IMR-90 (cell line): ENCODE measurements at regions not wholly inside any gene's neighbourhood (a gene's known extent, or its start where the extent isn't known, plus 50 kb on each side); places are given as distances from the start of the nearest gene placed in this dataset.

ENCODE experiments used
- ATAC-seq: fragments of 200-7000 bp; cut with Tn5 transposase; 2 replicates; pipeline ENCODE4 v1.9.1; 2020; ENCODE audit warnings: low read depth, mild to moderate bottlenecking, moderate library complexity
- BruUV-seq: library from RNA; stranded (reverse); fragments of 400-500 nt; replicated peaks from 2 replicates; lab custom pipeline; 2021; lab: Mats Ljungman, UMichigan
- CTCF ChIA-PET: fragments of 300-600 bp; formaldehyde crosslinking; extraction: SDS; loops from one replicate; lab custom pipeline; 2021; ENCODE audit warnings: antibody characterized with exemption; lab: Yijun Ruan, JAX
- POLR2A ChIA-PET: fragments of 300-600 bp; sonication (Branson Sonifier 250); formaldehyde crosslinking; loops from one replicate; lab custom pipeline; 2022; ENCODE audit warnings: antibody characterized with exemption; ENCODE audit not compliant: unreplicated experiment; lab: Charles Lee
- DNase-seq: peaks from one replicate; pipeline ENCODE4 v3.0.0; 2013
- H2AFZ ChIP-seq: replicated peaks from 2 replicates; pipeline ENCODE3; 2013; ENCODE audit warnings: low read length, mild to moderate bottlenecking; ENCODE audit not compliant: poor library complexity
- H2AK5ac ChIP-seq: 2 replicates; pipeline ENCODE4 v1.6.1; 2013; ENCODE audit warnings: low read depth, low read length, inconsistent platforms
- H2AK9ac ChIP-seq: replicated peaks from 2 replicates; pipeline ENCODE3; 2013; ENCODE audit warnings: mild to moderate bottlenecking, low read depth, low read length, moderate library complexity; ENCODE audit not compliant: poor library complexity
- H2BK120ac ChIP-seq: 2 replicates; pipeline ENCODE4 v1.6.1; 2013; ENCODE audit warnings: low read depth, low read length, inconsistent platforms
- H2BK15ac ChIP-seq: 3 replicates; pipeline ENCODE4 v1.6.1; 2013; ENCODE audit warnings: low read depth, low read length, inconsistent platforms
- H2BK20ac ChIP-seq: 2 replicates; pipeline ENCODE4 v1.6.1; 2013; ENCODE audit warnings: low read depth, mild to moderate bottlenecking, inconsistent platforms, low read length, moderate library complexity
- H2BK5ac ChIP-seq: 2 replicates; pipeline ENCODE4 v1.6.1; 2013; ENCODE audit warnings: mild to moderate bottlenecking, low read depth, low read length, inconsistent platforms; ENCODE audit not compliant: poor library complexity, severe bottlenecking
- H3K14ac ChIP-seq: replicated peaks from 2 replicates; pipeline ENCODE4 v1.6.1; 2013; ENCODE audit warnings: low read depth, low read length, inconsistent platforms
- H3K18ac ChIP-seq: 2 replicates; pipeline ENCODE4 v1.6.1; 2013; ENCODE audit warnings: low read depth, low read length, control low read depth
- H3K23ac ChIP-seq: 2 replicates; pipeline ENCODE4 v1.6.1; 2013; ENCODE audit warnings: low read depth, low read length, inconsistent platforms
- H3K27ac ChIP-seq: 2 replicates; pipeline ENCODE4 v1.5.1; 2013; ENCODE audit warnings: mild to moderate bottlenecking, control low read depth, low read length; ENCODE audit not compliant: insufficient read depth
- H3K27me3 ChIP-seq: 2 replicates; pipeline ENCODE4 v1.6.1; 2013; ENCODE audit warnings: low read length; ENCODE audit not compliant: control insufficient read depth, insufficient read depth
- H3K36me3 ChIP-seq: 2 replicates; pipeline ENCODE4 v1.6.1; 2013; ENCODE audit warnings: low read length, mixed read lengths; ENCODE audit not compliant: control insufficient read depth, insufficient read depth
- H3K4ac ChIP-seq: 2 replicates; pipeline ENCODE4 v1.6.1; 2013; ENCODE audit warnings: low read depth, low read length, inconsistent platforms
- H3K4me1 ChIP-seq: 2 replicates; pipeline ENCODE4 v1.6.1; 2013; ENCODE audit warnings: low read length, mixed read lengths; ENCODE audit not compliant: control insufficient read depth, insufficient read depth
- H3K4me2 ChIP-seq: 2 replicates; pipeline ENCODE4 v1.6.1; 2013; ENCODE audit warnings: low read depth, mild to moderate bottlenecking, control low read depth, low read length, moderate library complexity
- H3K4me3 ChIP-seq: 2 replicates; pipeline ENCODE4 v1.5.1; 2013; ENCODE audit warnings: low read depth, mild to moderate bottlenecking, control low read depth, low read length, moderate library complexity; ENCODE audit not compliant: insufficient read depth
- H3K56ac ChIP-seq: 2 replicates; pipeline ENCODE4 v1.6.1; 2013; ENCODE audit warnings: low read length, inconsistent platforms; ENCODE audit not compliant: insufficient read depth; ENCODE audit errors: extremely low read depth
- H3K79me1 ChIP-seq, 2 experiments: 2 replicates each; pipeline ENCODE4 v1.6.1; 2013; ENCODE audit warnings: low read length in 2 of 2, inconsistent platforms in 1 of 2, low read depth in 1 of 2
- H3K9ac ChIP-seq: 2 replicates; pipeline ENCODE4 v1.6.1; 2013; ENCODE audit warnings: low read depth, low read length, control low read depth
- H3K9me1 ChIP-seq: 2 replicates; pipeline ENCODE4 v1.6.1; 2013; ENCODE audit warnings: low read length, inconsistent platforms; ENCODE audit not compliant: insufficient read depth
- H3K9me3 ChIP-seq: 2 replicates; pipeline ENCODE4 v1.6.1; 2013; ENCODE audit warnings: low read length; ENCODE audit not compliant: control insufficient read depth, insufficient read depth
- H4K20me1 ChIP-seq: 2 replicates; pipeline ENCODE4 v1.6.1; 2013; ENCODE audit warnings: low read length, inconsistent platforms; ENCODE audit not compliant: insufficient read depth
- H4K5ac ChIP-seq: 2 replicates; pipeline ENCODE4 v1.6.1; 2013; ENCODE audit warnings: mild to moderate bottlenecking, low read depth, low read length, control low read depth
- H4K8ac ChIP-seq, 2 experiments: 2 replicates each; pipeline ENCODE4 v1.6.1; 2013; ENCODE audit warnings: low read depth in 2 of 2, low read length in 2 of 2, control low read depth in 1 of 2, inconsistent platforms in 1 of 2
- H4K91ac ChIP-seq: 2 replicates; pipeline ENCODE4 v1.6.1; 2013; ENCODE audit warnings: low read depth, low read length, inconsistent platforms; ENCODE audit not compliant: insufficient read depth
- BHLHE40 ChIP-seq: fragments of 150-350 bp; IDR thresholded peaks from 2 replicates; pipeline ENCODE4 v1.6.1; 2016; ENCODE audit warnings: mild to moderate bottlenecking, low read depth, low read length
- CHD1 ChIP-seq: IDR thresholded peaks from 2 replicates; pipeline ENCODE4 v1.6.1; 2012; ENCODE audit warnings: low read depth, low read length, improper control_type of control experiment
- ELK1 ChIP-seq: fragments of 150-350 bp; IDR thresholded peaks from 2 replicates; pipeline ENCODE4 v1.6.1; 2016; ENCODE audit warnings: low read depth, mild to moderate bottlenecking, low read length, moderate library complexity, borderline replicate concordance
- FOS ChIP-seq: fragments of 150-350 bp; IDR thresholded peaks from 2 replicates; pipeline ENCODE4 v1.6.1; 2016; ENCODE audit warnings: low read depth, low read length
- NFE2L2 ChIP-seq: fragments of 150-350 bp; IDR thresholded peaks from 2 replicates; pipeline ENCODE4 v1.6.1; 2016; ENCODE audit warnings: low read depth, mild to moderate bottlenecking, low read length
- POLR2A ChIP-seq: IDR thresholded peaks from 2 replicates; pipeline ENCODE4 v1.6.1; 2012; ENCODE audit warnings: mild to moderate bottlenecking, low read depth, low read length
- RCOR1 ChIP-seq: IDR thresholded peaks from 2 replicates; pipeline ENCODE4 v1.6.1; 2012; ENCODE audit warnings: mild to moderate bottlenecking, low read length, improper control_type of control experiment; ENCODE audit not compliant: insufficient replicate concordance
- WGBS, 2 experiments: methylation state at CpG; one replicate each; pipeline versions ENCODE4 v1.1.5 to v1.1.7; 2013; ENCODE audit warnings: missing lambda C conversion rate in 2 of 2; ENCODE audit not compliant: insufficient read length in 1 of 2; ENCODE audit errors: extremely low coverage in 2 of 2; 5-methylcytosine and 5-hydroxymethylcytosine counted together
- dilution Hi-C: fragments of 300-500 bp; cut with HindIII; formaldehyde crosslinking; loops from one replicate; pipeline ENCODE4 v1.14.3; 2018; ENCODE audit warnings: low sequenced_read_pairs; ENCODE audit not compliant: unreplicated experiment
- in situ Hi-C: fragments of 300-500 bp; cut with MboI; formaldehyde crosslinking; loops from 3 replicates; pipeline ENCODE4 v1.14.3; 2019; ENCODE audit warnings: low sequenced_read_pairs, inconsistent platforms, mixed read lengths
- intact Hi-C: fragments of 100-400 bp; cut with micrococcal nuclease; formaldehyde crosslinking; loops from 2 replicates; pipeline ENCODE4 v1.10.0; 2022
- TF ChIP-seq, protein P1 (sequence below): conservative IDR thresholded peaks from 2 replicates; pipeline ENCODE4 v1.5.1; 2012; ENCODE audit warnings: mild to moderate bottlenecking, low read depth, low read length, improper control_type of control experiment

DNA sequence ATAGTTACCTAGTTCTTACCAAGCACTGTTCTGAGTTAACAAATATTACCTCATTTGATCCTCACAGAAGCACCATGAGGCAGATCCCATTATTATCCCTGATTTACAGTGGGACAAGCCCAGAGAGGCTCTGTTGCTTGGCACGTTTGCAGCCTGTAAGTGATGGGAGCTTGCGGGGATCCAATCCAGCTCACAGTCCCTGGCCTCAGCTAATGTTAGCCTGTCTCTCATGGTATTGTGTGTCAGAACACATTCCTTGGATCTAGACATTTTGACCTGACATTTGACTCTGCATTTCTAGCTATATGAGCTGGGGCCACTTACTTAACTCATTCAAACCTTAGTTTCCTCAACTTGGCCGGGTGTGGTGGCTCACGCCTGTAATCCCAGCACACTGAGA is 246.9 kb upstream of the LRTM1 start:
- dilution Hi-C loops (no loop called here), intact Hi-C loops (no loop called here), in situ Hi-C loops (no loop called here)
- BruUV-seq: no TSS peak
- peaks cover 17% of the 10 kb centered on the region for H3K4me1 ChIP-seq
- H4K5ac ChIP-seq: peak overlapping the region; percentile 99
- peak overlapping the region; percentile 11 to 62; a peak in 3 of 4 replicates for H4K8ac ChIP-seq
- H2BK5ac ChIP-seq: peak overlapping the region; percentile 81
- H3K4me3 ChIP-seq: no peak overlapping the region
- peak overlapping the region; percentile 92 for H2AK5ac ChIP-seq
- TF ChIP-seq BHLHE40: no peak
- TF ChIP-seq ELK1: no peak
- TF ChIP-seq POLR2A: no peak
- TF ChIP-seq CHD1: no peak
- TF ChIP-seq FOS: no peak
- TF ChIP-seq NFE2L2: no peak
- TF ChIP-seq, protein P1, sequence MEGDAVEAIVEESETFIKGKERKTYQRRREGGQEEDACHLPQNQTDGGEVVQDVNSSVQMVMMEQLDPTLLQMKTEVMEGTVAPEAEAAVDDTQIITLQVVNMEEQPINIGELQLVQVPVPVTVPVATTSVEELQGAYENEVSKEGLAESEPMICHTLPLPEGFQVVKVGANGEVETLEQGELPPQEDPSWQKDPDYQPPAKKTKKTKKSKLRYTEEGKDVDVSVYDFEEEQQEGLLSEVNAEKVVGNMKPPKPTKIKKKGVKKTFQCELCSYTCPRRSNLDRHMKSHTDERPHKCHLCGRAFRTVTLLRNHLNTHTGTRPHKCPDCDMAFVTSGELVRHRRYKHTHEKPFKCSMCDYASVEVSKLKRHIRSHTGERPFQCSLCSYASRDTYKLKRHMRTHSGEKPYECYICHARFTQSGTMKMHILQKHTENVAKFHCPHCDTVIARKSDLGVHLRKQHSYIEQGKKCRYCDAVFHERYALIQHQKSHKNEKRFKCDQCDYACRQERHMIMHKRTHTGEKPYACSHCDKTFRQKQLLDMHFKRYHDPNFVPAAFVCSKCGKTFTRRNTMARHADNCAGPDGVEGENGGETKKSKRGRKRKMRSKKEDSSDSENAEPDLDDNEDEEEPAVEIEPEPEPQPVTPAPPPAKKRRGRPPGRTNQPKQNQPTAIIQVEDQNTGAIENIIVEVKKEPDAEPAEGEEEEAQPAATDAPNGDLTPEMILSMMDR: no peak
- no peak for TF ChIP-seq RCOR1
- H3K9me1 ChIP-seq: peaks cover 8% of the 10 kb centered on the region
- H2AFZ ChIP-seq: peak overlapping the region; percentile 77
- DNase-seq: no peak
- H3K14ac ChIP-seq: peak overlapping the region; percentile 83
- no peaks in the 10 kb centered on the region for H3K27me3 ChIP-seq
- peaks cover 3% of the 10 kb centered on the region; the same call in 1 of the 2 replicates for H3K9me3 ChIP-seq
- H2BK120ac ChIP-seq: peak overlapping the region; percentile 88
- H3K79me1 ChIP-seq: peaks cover 4 to 8% of the 10 kb centered on the region in 2 experiments
- CTCF ChIA-PET: no interaction called here
- peak overlapping the region; percentile 30; the same call in 1 of the 3 replicates for H2BK15ac ChIP-seq
- no peaks in the 10 kb centered on the region for H3K36me3 ChIP-seq
- H2AK9ac ChIP-seq: peak overlapping the region; percentile 68
- no peak overlapping the region for H3K9ac ChIP-seq
- no peaks in the 10 kb centered on the region for H4K20me1 ChIP-seq
- H3K4me2 ChIP-seq: no peak overlapping the region
- no peak overlapping the region for H3K27ac ChIP-seq
- H3K18ac ChIP-seq: peak overlapping the region; percentile 95
- 100% methylated on average over 1 of the region's 4 CpGs; no CpG with 5 or more reads in 1 of the 2 experiments for WGBS, 2 experiments
- H3K4ac ChIP-seq: peak overlapping the region; percentile 89
- H4K91ac ChIP-seq: peak overlapping the region; percentile 89
- H3K56ac ChIP-seq: no peak overlapping the region
- peak overlapping the region; percentile 8; the same call in 1 of the 2 replicates for H3K23ac ChIP-seq
- POLR2A ChIA-PET: no interaction called here
- peak overlapping the region; percentile 96 for H2BK20ac ChIP-seq
- ATAC-seq: no peak
